H9 (cell line): ENCODE measurements at regions not wholly inside any gene's neighbourhood (a gene's known extent, or its start where the extent isn't known, plus 50 kb on each side); places are given as distances from the start of the nearest gene placed in this dataset.

ENCODE experiments used
- DNase-seq: peaks from one replicate; pipeline ENCODE4 v3.0.0-alpha.2; 2017
- H2AFZ ChIP-seq: one replicate; pipeline ENCODE4 v1.6.1; 2013; ENCODE audit warnings: mild to moderate bottlenecking, low read length, control low read depth, moderate library complexity
- H2AK5ac ChIP-seq: 2 replicates; pipeline ENCODE4 v1.6.1; 2013; ENCODE audit warnings: low read length, control low read depth, mixed read lengths; ENCODE audit not compliant: insufficient read length
- H2BK120ac ChIP-seq: one replicate; pipeline ENCODE4 v1.6.1; 2013; ENCODE audit warnings: low read depth, mild to moderate bottlenecking, low read length, control low read depth, inconsistent platforms; ENCODE audit not compliant: poor library complexity, severe bottlenecking
- H2BK12ac ChIP-seq: 2 replicates; pipeline ENCODE4 v1.6.1; 2013; ENCODE audit warnings: low read length, control low read depth, mixed read lengths, low read depth; ENCODE audit not compliant: insufficient read length
- H2BK15ac ChIP-seq: 2 replicates; pipeline ENCODE4 v1.6.1; 2013; ENCODE audit warnings: low read depth, low read length, control low read depth
- H2BK20ac ChIP-seq: one replicate; pipeline ENCODE4 v1.6.1; 2013; ENCODE audit warnings: low read depth, mild to moderate bottlenecking, low read length, control low read depth, inconsistent platforms; ENCODE audit not compliant: poor library complexity, severe bottlenecking
- H2BK5ac ChIP-seq: 2 replicates; pipeline ENCODE4 v1.6.1; 2013; ENCODE audit warnings: low read length, control low read depth, mixed read lengths; ENCODE audit not compliant: insufficient read length
- H3K14ac ChIP-seq: 2 replicates; pipeline ENCODE4 v1.6.1; 2013; ENCODE audit warnings: low read length, control low read depth; ENCODE audit not compliant: insufficient read depth
- H3K18ac ChIP-seq: 2 replicates; pipeline ENCODE4 v1.6.1; 2013; ENCODE audit warnings: low read depth, mild to moderate bottlenecking, mixed read lengths, low read length, control low read depth; ENCODE audit not compliant: insufficient read length
- H3K23ac ChIP-seq: 2 replicates; pipeline ENCODE4 v1.6.1; 2013; ENCODE audit warnings: low read length, control low read depth, mixed read lengths, low read depth; ENCODE audit not compliant: insufficient read length
- H3K23me2 ChIP-seq: 2 replicates; pipeline ENCODE4 v1.6.1; 2013; ENCODE audit warnings: low read depth, mild to moderate bottlenecking, mixed read lengths, low read length, control low read depth; ENCODE audit not compliant: insufficient read length, poor library complexity, severe bottlenecking
- H3K27ac ChIP-seq: 2 replicates; pipeline ENCODE4 v1.5.1; 2013; ENCODE audit warnings: low read length, control low read depth, mixed read lengths, low read depth; ENCODE audit not compliant: insufficient read length
- H3K27me3 ChIP-seq: 2 replicates; pipeline ENCODE4 v1.6.1; 2013; ENCODE audit warnings: low read length, control low read depth, inconsistent platforms; ENCODE audit not compliant: insufficient read depth
- H3K4ac ChIP-seq: 2 replicates; pipeline ENCODE4 v1.6.1; 2013; ENCODE audit warnings: low read depth, mild to moderate bottlenecking, control low read depth, inconsistent platforms, low read length, moderate library complexity
- H3K4me1 ChIP-seq: 2 replicates; pipeline ENCODE4 v1.6.1; 2013; ENCODE audit warnings: low read length, control low read depth, inconsistent platforms; ENCODE audit not compliant: insufficient read depth
- H3K4me2 ChIP-seq: 2 replicates; pipeline ENCODE4 v1.6.1; 2013; ENCODE audit warnings: low read length, control low read depth, mixed read lengths; ENCODE audit not compliant: insufficient read length, insufficient read depth
- H3K56ac ChIP-seq: 2 replicates; pipeline ENCODE4 v1.6.1; 2013; ENCODE audit warnings: low read depth, mild to moderate bottlenecking, mixed read lengths, low read length, control low read depth; ENCODE audit not compliant: insufficient read length
- H3K79me1 ChIP-seq: 2 replicates; pipeline ENCODE4 v1.6.1; 2013; ENCODE audit warnings: low read depth, mild to moderate bottlenecking, moderate library complexity, low read length, control low read depth, inconsistent platforms; ENCODE audit not compliant: insufficient read depth, poor library complexity, severe bottlenecking
- H3K79me2 ChIP-seq: 2 replicates; pipeline ENCODE4 v1.6.1; 2013; ENCODE audit warnings: low read length, control low read depth, inconsistent platforms; ENCODE audit not compliant: insufficient read depth
- H3K9ac ChIP-seq: 2 replicates; pipeline ENCODE4 v1.6.1; 2013; ENCODE audit warnings: low read length, control low read depth, mixed read lengths; ENCODE audit not compliant: insufficient read length; ENCODE audit errors: extremely low read depth
- H3K9me3 ChIP-seq: one replicate; pipeline ENCODE4 v1.6.1; 2013; ENCODE audit warnings: low read depth, low read length, inconsistent platforms; ENCODE audit not compliant: control insufficient read depth
- H3T11ph ChIP-seq: one replicate; pipeline ENCODE4 v1.6.1; 2013; ENCODE audit warnings: mild to moderate bottlenecking, low read length, control low read depth, inconsistent platforms
- H4K20me1 ChIP-seq: one replicate; pipeline ENCODE4 v1.6.1; 2013; ENCODE audit not compliant: control insufficient read depth, insufficient read length, insufficient read depth
- H4K5ac ChIP-seq: 2 replicates; pipeline ENCODE4 v1.6.1; 2013; ENCODE audit warnings: low read depth, mild to moderate bottlenecking, mixed read lengths, low read length, control low read depth; ENCODE audit not compliant: insufficient read length
- H4K8ac ChIP-seq: replicated peaks from 2 replicates; pipeline ENCODE4 v1.6.1; 2013; ENCODE audit warnings: low read length, control low read depth, mixed read lengths, low read depth; ENCODE audit not compliant: insufficient read length
- H4K91ac ChIP-seq: 2 replicates; pipeline ENCODE4 v1.6.1; 2013; ENCODE audit warnings: low read depth, mild to moderate bottlenecking, moderate library complexity, mixed read lengths, low read length, control low read depth; ENCODE audit not compliant: insufficient read length
- H3K27ac Mint-ChIP-seq, 3 experiments: 2 replicates in 2 of 3; 3 replicates in 1 of 3; pipeline ENCODE4 v1.8.0; 2020 to 2021; ENCODE audit warnings: mixed read lengths in 3 of 3, mild to moderate bottlenecking in 1 of 3, moderate library complexity in 1 of 3
- H3K27me3 Mint-ChIP-seq: 2 replicates; pipeline ENCODE4 v1.8.0; 2021; ENCODE audit warnings: low read depth, mild to moderate bottlenecking, moderate library complexity, mixed read lengths
- H3K36me3 Mint-ChIP-seq, 3 experiments: 2 replicates in 2 of 3; 3 replicates in 1 of 3; pipeline ENCODE4 v1.8.0; 2020 to 2021; ENCODE audit warnings: low read depth in 3 of 3, mixed read lengths in 3 of 3; ENCODE audit not compliant: insufficient read depth in 1 of 3
- H3K4me1 Mint-ChIP-seq, 2 experiments: 2 replicates each; pipeline ENCODE4 v1.8.0; 2020; ENCODE audit warnings: mixed read lengths in 2 of 2
- H3K4me3 Mint-ChIP-seq, 2 experiments: 2 replicates in 1 of 2; 3 replicates in 1 of 2; pipeline ENCODE4 v1.8.0; 2020 to 2021; ENCODE audit warnings: mild to moderate bottlenecking in 2 of 2, mixed read lengths in 2 of 2, moderate library complexity in 1 of 2
- H3K9me3 Mint-ChIP-seq, 2 experiments: 2 replicates in 1 of 2; 3 replicates in 1 of 2; pipeline ENCODE4 v1.8.0; 2020; ENCODE audit warnings: mild to moderate bottlenecking in 2 of 2, mixed read lengths in 2 of 2, moderate library complexity in 1 of 2
- WGBS: extraction: QIAGEN DNeasy Blood & Tissue Kit; methylation state at CpG from one replicate; pipeline ENCODE4 v1.1.7; 2013; ENCODE audit warnings: missing lambda C conversion rate, low lambda C conversion rate, mixed read lengths; ENCODE audit not compliant: insufficient read length; ENCODE audit errors: extremely low coverage; 5-methylcytosine and 5-hydroxymethylcytosine counted together
- TF ChIP-seq, protein P1 (sequence below): fragments of 200-600 bp; sonication (generic); conservative IDR thresholded peaks from 3 replicates; pipeline ENCODE4 v1.8.0; 2021; ENCODE audit warnings: antibody characterized with exemption, mild to moderate bottlenecking

DNA sequence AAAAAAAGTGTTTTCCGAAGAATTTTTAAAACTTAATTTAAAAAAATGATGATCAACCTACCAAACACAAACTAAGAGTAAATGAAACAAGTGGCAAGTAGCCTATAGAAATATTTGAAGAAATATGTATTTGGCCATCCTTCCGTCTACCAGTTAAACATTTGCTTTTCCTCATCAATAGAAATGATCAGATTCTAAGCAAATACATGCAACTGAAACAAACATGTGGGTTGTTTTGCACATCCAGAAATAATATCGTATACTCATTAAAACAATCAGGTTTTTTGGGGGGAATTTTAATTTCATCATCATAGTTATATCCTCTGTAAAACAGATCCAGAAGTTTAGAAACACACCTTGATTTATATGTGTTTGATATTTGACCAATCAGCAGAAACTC is 1011.7 kb downstream of the GATA3 start:
- H3K36me3 Mint-ChIP-seq: no peaks in the 10 kb centered on the region
- Histone ChIP-seq H3K9ac (no peak overlapping the region), H4K8ac (no peak overlapping the region), H3K79me1 (no peaks in the 10 kb centered on the region), H2BK120ac (no peak overlapping the region), H3K4me1 (no peaks in the 10 kb centered on the region), H2AFZ (no peak overlapping the region), H3K14ac (no peak overlapping the region), H3K18ac (no peak overlapping the region), H2BK12ac (no peak overlapping the region), H3K4me2 (no peak overlapping the region), H4K91ac (no peak overlapping the region), H3K23ac (no peak overlapping the region), H3K79me2 (no peaks in the 10 kb centered on the region), H4K5ac (no peak overlapping the region), H3K56ac (no peak overlapping the region), H3K27ac (no peak overlapping the region), H4K20me1 (no peaks in the 10 kb centered on the region), H3K23me2 (no peaks in the 10 kb centered on the region), H2BK20ac (no peak overlapping the region), H3K9me3 (no peaks in the 10 kb centered on the region), H3T11ph (no peak overlapping the region), H3K4ac (no peak overlapping the region), H3K27me3 (no peaks in the 10 kb centered on the region), H2BK5ac (no peak overlapping the region), H2BK15ac (no peak overlapping the region), H2AK5ac (no peak overlapping the region)
- H3K9me3 Mint-ChIP-seq: no peaks in the 10 kb centered on the region
- WGBS: no CpG with 5 or more reads among the region's 3 CpGs
- H3K4me3 Mint-ChIP-seq: no peak overlapping the region
- DNase-seq: no peak
- TF ChIP-seq, protein P1, sequence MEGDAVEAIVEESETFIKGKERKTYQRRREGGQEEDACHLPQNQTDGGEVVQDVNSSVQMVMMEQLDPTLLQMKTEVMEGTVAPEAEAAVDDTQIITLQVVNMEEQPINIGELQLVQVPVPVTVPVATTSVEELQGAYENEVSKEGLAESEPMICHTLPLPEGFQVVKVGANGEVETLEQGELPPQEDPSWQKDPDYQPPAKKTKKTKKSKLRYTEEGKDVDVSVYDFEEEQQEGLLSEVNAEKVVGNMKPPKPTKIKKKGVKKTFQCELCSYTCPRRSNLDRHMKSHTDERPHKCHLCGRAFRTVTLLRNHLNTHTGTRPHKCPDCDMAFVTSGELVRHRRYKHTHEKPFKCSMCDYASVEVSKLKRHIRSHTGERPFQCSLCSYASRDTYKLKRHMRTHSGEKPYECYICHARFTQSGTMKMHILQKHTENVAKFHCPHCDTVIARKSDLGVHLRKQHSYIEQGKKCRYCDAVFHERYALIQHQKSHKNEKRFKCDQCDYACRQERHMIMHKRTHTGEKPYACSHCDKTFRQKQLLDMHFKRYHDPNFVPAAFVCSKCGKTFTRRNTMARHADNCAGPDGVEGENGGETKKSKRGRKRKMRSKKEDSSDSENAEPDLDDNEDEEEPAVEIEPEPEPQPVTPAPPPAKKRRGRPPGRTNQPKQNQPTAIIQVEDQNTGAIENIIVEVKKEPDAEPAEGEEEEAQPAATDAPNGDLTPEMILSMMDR: no peak
- no peaks in the 10 kb centered on the region for H3K4me1 Mint-ChIP-seq
- H3K27me3 Mint-ChIP-seq: no peaks in the 10 kb centered on the region
- no peak overlapping the region for H3K27ac Mint-ChIP-seq
